ENCODE measurements at regions not wholly inside any gene's neighbourhood (a gene's known extent, or its start where the extent isn't known, plus 50 kb on each side); places are given as distances from the start of the nearest gene placed in this dataset.

- no peak overlapping the region for H3K9ac ChIP-seq (ENCODE audit: low read length)
- no peak overlapping the region for H3K4me3 ChIP-seq (ENCODE audit: low read length)
- no peaks in the 10 kb centered on the region for H3K27me3 ChIP-seq (ENCODE audit: insufficient read depth, low read depth, low read length)
- no peak overlapping the region for H3K4me2 ChIP-seq (ENCODE audit: low read length)
- H4K20me1 ChIP-seq (ENCODE audit: insufficient read depth): no peaks in the 10 kb centered on the region
- no peak overlapping the region for H3K27ac ChIP-seq (ENCODE audit: low read length)
- no peaks in the 10 kb centered on the region for H3F3A ChIP-seq (ENCODE audit: insufficient read depth, low read length, poor library complexity, severe bottlenecking)
- H3K36me3 ChIP-seq (ENCODE audit: insufficient read depth, low read length): no peaks in the 10 kb centered on the region
- TF ChIP-seq RAD21 (conservative IDR thresholded peaks at IDR 0.05) (no peak), POLR2AphosphoS5 (IDR thresholded peaks at IDR 0.05) (no peak), EZH2 (IDR thresholded peaks at IDR 0.05; ENCODE audit: borderline replicate concordance, insufficient read depth, low read length, poor library complexity, severe bottlenecking) (no peak), TAF1 (IDR thresholded peaks at IDR 0.05; ENCODE audit: low read depth) (no peak), EP300 (conservative IDR thresholded peaks at IDR 0.05; ENCODE audit: poor library complexity, severe bottlenecking) (no peak)
- TF ChIP-seq, protein P1, sequence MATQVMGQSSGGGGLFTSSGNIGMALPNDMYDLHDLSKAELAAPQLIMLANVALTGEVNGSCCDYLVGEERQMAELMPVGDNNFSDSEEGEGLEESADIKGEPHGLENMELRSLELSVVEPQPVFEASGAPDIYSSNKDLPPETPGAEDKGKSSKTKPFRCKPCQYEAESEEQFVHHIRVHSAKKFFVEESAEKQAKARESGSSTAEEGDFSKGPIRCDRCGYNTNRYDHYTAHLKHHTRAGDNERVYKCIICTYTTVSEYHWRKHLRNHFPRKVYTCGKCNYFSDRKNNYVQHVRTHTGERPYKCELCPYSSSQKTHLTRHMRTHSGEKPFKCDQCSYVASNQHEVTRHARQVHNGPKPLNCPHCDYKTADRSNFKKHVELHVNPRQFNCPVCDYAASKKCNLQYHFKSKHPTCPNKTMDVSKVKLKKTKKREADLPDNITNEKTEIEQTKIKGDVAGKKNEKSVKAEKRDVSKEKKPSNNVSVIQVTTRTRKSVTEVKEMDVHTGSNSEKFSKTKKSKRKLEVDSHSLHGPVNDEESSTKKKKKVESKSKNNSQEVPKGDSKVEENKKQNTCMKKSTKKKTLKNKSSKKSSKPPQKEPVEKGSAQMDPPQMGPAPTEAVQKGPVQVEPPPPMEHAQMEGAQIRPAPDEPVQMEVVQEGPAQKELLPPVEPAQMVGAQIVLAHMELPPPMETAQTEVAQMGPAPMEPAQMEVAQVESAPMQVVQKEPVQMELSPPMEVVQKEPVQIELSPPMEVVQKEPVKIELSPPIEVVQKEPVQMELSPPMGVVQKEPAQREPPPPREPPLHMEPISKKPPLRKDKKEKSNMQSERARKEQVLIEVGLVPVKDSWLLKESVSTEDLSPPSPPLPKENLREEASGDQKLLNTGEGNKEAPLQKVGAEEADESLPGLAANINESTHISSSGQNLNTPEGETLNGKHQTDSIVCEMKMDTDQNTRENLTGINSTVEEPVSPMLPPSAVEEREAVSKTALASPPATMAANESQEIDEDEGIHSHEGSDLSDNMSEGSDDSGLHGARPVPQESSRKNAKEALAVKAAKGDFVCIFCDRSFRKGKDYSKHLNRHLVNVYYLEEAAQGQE (IDR thresholded peaks at IDR 0.05; ENCODE audit: borderline replicate concordance): no peak
- no peaks in the 10 kb centered on the region for H3K9me3 ChIP-seq (ENCODE audit: low read length)
- H3K9me2 ChIP-seq (ENCODE audit: insufficient read depth, low read length): no peaks in the 10 kb centered on the region
- no peak overlapping the region for H2AFZ ChIP-seq (ENCODE audit: low read depth, low read length)
- H3K79me2 ChIP-seq (replicated peaks; ENCODE audit: insufficient read depth, low read length): no peaks in the 10 kb centered on the region
These were observed 112.5 kb upstream of the FLRT2 start for GRCh38 chr14:85417396-85417795.

- Histone ChIP-seq H3K4me3 (ENCODE audit: low read length) (no peak overlapping the region), H4K20me1 (ENCODE audit: insufficient read depth) (no peaks in the 10 kb centered on the region), H3K79me2 (replicated peaks; ENCODE audit: insufficient read depth, low read length) (no peaks in the 10 kb centered on the region), H3K27me3 (ENCODE audit: insufficient read depth, low read depth, low read length) (no peaks in the 10 kb centered on the region), H3K36me3 (ENCODE audit: insufficient read depth, low read length) (no peaks in the 10 kb centered on the region), H3K9me2 (ENCODE audit: insufficient read depth, low read length) (no peaks in the 10 kb centered on the region), H3K27ac (ENCODE audit: low read length) (no peak overlapping the region), H3K4me2 (ENCODE audit: low read length) (no peak overlapping the region), H2AFZ (ENCODE audit: low read depth, low read length) (no peak overlapping the region), H3F3A (ENCODE audit: insufficient read depth, low read length, poor library complexity, severe bottlenecking) (no peaks in the 10 kb centered on the region), H3K9me3 (ENCODE audit: low read length) (no peaks in the 10 kb centered on the region), H3K9ac (ENCODE audit: low read length) (no peak overlapping the region)
- no peak for TF ChIP-seq MXI1 (conservative IDR thresholded peaks at IDR 0.05; ENCODE audit: poor library complexity, severe bottlenecking)
These were observed 111.2 kb upstream of the FLRT2 start for GRCh38 chr14:85418721-85419120.

- Histone ChIP-seq H3K4me3 (ENCODE audit: low read length) (no peak overlapping the region), H3F3A (ENCODE audit: insufficient read depth, low read length, poor library complexity, severe bottlenecking) (no peaks in the 10 kb centered on the region), H3K9me2 (ENCODE audit: insufficient read depth, low read length) (no peaks in the 10 kb centered on the region), H3K36me3 (ENCODE audit: insufficient read depth, low read length) (no peaks in the 10 kb centered on the region), H3K9ac (ENCODE audit: low read length) (no peak overlapping the region), H3K27me3 (ENCODE audit: insufficient read depth, low read depth, low read length) (no peaks in the 10 kb centered on the region), H2AFZ (ENCODE audit: low read depth, low read length) (no peak overlapping the region), H3K9me3 (ENCODE audit: low read length) (no peaks in the 10 kb centered on the region), H3K79me2 (replicated peaks; ENCODE audit: insufficient read depth, low read length) (no peaks in the 10 kb centered on the region), H3K27ac (ENCODE audit: low read length) (no peak overlapping the region), H4K20me1 (ENCODE audit: insufficient read depth) (no peaks in the 10 kb centered on the region), H3K4me2 (ENCODE audit: low read length) (no peak overlapping the region)
- TF ChIP-seq TAF1 (IDR thresholded peaks at IDR 0.05; ENCODE audit: low read depth): no peak
- TF ChIP-seq CTCF (IDR thresholded peaks at IDR 0.05; ENCODE audit: poor library complexity, severe bottlenecking): no peak
- TF ChIP-seq RAD21 (conservative IDR thresholded peaks at IDR 0.05): no peak
- no peak for TF ChIP-seq MXI1 (conservative IDR thresholded peaks at IDR 0.05; ENCODE audit: poor library complexity, severe bottlenecking)
- TF ChIP-seq POLR2AphosphoS5 (IDR thresholded peaks at IDR 0.05): no peak
- no peak for TF ChIP-seq EZH2 (IDR thresholded peaks at IDR 0.05; ENCODE audit: borderline replicate concordance, insufficient read depth, low read length, poor library complexity, severe bottlenecking)
- no peak for TF ChIP-seq EP300 (conservative IDR thresholded peaks at IDR 0.05; ENCODE audit: poor library complexity, severe bottlenecking)
- TF ChIP-seq, protein P1 (IDR thresholded peaks at IDR 0.05; ENCODE audit: borderline replicate concordance): no peak
- TF ChIP-seq SMC3 (conservative IDR thresholded peaks at IDR 0.05; ENCODE audit: poor library complexity): no peak
These were observed 109.7 kb upstream of the FLRT2 start for GRCh38 chr14:85420278-85420677.
